NCI-H82 (cell line): ENCODE measurements at regions not wholly inside any gene's neighbourhood (a gene's known extent, or its start where the extent isn't known, plus 50 kb on each side); places are given as distances from the start of the nearest gene placed in this dataset.

Experiments used
- DNase-seq: peaks from one replicate; lab custom pipeline; 2025; lab: John Stamatoyannopoulos, UW

DNA sequence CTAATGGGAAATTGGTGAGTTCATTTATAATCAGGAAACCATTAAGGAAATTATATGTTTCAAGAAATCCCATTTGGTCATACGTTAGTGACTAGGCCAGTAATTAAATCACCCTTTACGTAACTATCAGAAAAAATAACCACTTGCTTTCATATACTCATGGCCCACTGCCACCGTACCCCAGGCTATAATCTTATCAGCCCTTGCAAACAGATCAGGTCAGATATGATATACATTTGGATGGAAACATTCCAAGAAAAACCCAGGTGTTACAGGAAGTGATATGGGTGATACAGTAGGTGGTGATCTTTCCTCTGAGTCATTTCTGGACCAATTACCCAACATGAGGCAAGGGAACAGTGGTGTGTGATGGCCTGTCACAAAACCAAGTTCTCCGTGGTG lies 481.0 kb upstream of the SEMA3A start:
- DNase-seq: no peak

DNA sequence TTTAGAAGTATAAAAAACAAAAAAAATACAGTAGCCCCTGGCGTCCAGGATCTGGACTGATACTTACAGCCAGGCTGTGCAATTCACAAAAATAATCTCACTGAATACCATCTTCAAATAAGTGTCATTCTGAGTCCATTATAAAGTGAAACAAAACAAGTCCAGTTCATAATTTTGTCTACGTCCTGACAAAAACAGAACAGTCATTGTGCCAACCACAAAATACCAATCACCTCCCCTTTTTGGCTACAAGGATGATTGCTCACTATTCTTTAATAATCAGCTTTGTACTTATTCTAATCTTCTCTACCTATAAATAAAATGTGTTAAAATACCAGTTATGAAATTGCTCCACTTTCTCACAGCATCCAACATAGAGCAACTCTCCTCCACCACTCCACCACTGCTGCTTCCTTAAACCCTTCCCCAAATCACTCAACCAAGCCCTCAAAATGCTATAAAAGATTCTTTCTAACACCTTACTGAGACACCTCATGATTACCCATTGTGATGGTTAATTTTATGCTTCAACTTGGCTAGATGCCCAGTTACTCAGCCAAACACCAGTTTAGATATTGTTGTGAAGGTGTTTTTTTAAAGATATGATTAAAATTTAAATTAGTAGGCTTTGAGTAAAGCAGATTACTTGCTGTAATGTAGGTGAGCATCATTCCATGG lies 479.8 kb upstream of the SEMA3A start:
- DNase-seq: peak; percentile 8

DNA sequence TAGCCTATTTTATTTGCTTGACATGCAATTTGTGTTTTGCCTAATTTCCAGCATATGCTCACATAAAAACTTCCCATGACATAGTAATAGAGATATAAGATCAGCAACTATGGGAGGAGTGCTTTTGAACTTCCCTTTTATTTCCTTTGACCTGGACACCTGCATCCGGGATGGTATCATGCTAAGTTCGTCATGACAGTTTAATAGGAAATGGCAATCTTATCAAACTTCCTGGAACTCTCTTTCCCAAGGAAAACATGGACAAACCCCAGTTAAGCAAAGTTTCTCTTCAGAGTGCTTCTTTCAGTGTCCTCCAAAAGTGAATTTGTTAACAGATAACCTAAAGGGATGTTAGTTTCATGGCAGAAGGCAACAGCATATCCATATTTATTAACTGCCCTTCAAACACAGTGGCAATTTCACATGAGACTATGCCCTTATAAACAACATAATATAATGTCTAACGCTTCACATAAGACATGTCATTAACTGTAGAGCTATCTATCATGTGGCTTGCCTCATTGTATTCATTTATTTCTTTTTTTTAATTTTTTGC lies 474.7 kb upstream of the SEMA3A start:
- no peak for DNase-seq

DNA sequence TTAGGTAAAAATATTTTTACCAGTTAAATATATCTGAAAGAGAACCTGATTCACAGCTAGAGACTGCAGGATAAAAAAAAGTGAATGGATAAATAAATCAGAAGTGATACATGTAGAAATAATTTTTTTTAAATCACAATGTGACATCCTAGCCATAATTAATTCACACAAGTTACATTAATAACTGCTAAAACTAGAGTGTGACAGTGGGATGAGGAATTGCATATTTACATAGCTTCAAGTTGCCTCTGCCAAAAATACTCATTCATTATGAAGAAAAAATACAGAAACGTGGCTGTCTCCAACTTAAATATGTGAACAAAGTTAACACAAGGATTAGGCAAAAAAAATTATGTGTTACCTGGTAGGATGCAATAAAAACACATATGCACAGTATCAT lies 473.5 kb upstream of the SEMA3A start:
- DNase-seq: no peak

DNA sequence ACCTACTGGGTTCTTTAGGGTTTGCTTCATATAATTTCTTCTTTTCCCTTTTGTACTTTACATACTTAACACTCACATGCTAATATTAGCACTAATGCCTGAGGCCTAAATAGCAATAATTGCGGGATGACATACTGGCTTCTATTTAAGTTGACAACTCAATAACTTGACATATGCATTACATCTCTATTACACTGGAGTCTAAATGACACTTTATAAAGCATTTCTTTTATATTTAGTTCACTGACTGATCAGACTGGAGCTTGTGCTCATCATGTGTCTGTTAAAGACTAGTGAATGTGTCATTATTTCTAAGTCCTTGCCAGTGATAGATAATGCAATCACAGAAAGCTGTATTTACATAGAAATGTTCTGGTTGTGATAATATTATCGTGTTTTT lies 472.1 kb upstream of the SEMA3A start:
- DNase-seq: no peak

DNA sequence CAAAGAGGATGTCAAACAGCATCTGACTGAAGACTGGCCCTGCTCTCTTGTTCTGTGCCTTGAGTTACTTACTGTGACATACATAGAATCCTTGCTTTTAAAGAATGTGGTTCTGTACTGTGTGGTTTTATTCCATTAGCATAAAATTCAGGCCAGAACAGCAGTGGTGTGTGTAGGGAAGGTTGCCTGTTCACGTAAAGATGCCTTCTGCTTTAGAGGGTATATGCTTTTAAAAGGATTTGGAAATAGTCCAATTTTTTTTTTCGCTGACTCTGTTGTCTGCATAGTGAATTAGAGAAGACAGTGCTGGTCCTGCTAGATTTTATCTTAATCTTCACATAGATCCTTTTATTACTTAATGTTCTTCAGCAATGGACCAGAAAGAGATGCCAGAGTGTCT lies 470.8 kb upstream of the SEMA3A start:
- peak; percentile 68 for DNase-seq

DNA sequence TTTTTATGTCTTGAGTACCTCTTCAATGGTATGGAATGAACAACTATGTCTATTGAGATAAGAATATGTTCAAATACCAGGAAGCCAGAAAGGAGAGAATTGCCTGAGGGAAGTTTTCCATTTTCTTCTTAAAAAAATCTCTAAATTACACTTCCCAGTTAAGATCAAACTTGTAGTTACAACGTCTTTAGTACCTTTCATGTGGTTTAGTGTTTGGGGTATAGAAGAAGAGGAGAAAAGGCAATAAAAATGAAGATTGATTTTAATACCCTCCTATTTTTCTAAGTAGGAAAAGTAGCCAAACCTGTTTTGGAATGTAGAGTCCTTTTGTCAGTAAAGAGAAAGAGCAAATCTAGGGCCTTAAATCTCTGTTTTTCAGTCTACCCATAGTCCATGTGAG lies 470.0 kb upstream of the SEMA3A start:
- DNase-seq: no peak

DNA sequence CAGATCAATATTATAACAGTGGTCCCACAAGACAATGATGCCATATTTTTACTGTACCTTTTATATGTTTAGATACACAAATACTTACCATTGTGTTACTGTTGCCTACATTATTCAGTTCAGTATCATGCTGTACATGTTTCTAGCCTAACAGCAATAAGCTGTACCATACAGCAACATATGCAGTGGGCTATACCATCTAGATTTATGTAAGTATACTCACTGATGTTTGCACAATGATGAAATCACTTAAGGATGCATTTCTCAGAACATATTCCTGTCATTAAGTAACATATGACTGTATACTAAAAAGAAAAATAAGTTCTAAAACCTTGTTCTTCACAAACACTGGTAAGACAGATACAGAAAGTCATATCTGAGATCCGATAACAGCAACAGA lies 468.6 kb upstream of the SEMA3A start:
- DNase-seq: no peak

DNA sequence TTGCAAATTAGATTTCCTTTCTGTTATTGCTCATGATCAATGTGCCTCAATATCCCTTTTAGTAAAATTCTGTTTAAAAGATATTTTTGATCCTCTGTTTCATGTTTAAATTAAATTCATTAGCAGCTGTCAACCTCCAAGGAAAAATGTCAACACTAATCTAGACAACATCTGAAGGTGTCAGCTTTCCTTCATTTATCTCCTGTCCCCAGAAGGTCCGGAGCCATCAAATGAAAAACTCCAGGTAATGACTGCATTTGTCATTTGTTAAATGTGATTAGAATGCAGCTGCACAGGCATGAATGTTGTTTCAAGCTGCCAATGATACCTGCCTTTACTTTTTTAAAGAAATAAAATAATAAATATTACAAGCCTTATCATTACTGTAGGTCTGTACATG lies 463.7 kb upstream of the SEMA3A start:
- peak; percentile 33 for DNase-seq

DNA sequence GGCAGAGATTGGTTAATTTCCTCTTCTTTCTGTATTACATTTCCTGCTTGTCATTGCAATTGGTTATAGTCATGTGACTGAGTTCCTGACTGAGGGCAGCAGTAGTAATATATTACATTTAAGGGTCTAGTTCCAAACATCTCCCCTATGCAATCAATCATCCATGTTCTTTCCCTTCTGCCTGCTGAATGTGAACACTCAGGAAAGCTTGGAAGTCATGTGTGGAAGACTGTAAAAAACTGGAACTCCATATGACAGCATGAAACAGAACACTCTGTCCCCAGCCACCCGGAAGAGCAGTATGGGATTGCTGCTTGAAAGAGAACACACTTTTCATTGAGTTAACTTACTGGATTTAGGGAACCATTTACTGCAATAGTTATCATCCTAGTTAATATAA lies 459.7 kb upstream of the SEMA3A start:
- DNase-seq: no peak

DNA sequence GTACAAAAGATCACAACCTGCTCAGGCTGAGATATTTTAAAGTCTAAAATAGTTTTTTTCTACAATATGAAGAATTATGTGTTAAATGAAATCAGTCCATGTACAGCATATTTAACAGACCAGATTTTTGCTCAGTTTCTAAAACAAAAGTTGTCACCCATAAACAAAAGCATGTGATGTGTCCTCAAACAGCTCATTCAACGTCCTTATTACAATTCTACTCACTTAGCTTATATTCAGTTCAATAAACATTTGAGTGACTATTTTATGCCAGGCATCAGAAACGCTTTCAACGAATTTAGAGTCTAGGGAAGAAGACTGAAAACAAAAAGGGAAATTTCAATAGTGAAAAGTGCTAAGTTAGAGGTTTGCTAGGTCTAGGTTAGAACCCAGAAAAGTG lies 457.3 kb upstream of the SEMA3A start:
- DNase-seq: no peak

DNA sequence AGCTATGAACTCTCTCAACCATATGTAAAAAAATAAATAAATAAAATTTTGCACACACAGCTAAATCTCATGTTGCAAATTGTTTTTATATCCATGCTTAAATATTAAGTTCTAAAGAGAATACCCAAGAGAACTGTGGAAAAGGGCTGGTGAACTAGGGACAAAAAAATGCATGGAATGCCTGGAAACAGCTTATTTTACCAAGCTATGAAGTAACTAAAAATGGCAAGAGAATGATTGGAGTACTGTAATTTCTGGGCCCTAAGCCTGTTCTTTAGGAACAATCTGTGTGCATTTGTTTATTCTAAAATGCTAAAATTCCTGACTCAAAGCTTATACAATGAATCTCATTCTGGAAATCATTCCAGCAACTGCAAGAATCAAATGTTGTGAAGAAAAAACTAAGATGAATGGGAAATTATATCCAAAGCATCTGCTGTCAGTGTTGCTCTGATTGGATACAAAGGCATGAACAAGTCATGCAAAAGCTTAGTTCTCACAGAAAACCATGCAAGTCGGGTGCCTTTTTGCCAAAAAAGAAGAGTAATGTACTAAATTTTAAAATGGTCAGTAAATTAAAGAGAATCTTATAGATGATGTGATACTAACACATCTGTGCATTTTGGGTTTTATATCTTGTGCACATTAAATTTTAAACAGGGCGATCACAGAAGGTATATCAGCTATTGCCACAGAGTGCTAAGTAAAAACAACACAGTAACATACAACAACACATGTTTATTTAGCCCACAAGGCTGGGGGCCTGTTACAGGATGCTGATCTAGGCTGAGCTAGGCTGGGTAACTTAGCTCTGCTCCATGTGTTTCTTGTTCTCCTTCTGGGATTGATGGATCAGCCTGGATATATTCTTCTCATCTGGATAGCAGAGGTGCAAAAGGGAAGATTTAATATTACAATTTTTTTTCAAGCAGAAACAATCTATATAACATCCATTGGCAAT lies 453.5 kb upstream of the SEMA3A start:
- no peak for DNase-seq

DNA sequence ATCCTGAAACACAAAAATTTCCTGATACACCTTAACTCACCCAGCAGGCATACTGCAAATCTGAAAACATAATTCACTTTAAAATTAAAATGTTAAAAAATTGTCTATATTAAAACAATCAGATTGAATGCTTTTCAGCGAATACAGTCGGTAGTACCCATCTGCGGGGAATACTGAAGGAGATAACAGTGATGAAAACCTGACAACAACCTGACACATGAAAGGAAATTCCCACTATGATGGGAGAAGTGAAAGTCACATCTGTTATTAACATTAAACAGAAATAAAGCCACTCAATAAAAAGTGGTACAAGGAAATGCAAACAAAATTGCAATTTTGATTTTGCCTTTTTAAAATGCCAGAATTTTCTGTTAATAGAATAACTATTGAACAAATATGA lies 448.0 kb upstream of the SEMA3A start:
- DNase-seq: no peak

DNA sequence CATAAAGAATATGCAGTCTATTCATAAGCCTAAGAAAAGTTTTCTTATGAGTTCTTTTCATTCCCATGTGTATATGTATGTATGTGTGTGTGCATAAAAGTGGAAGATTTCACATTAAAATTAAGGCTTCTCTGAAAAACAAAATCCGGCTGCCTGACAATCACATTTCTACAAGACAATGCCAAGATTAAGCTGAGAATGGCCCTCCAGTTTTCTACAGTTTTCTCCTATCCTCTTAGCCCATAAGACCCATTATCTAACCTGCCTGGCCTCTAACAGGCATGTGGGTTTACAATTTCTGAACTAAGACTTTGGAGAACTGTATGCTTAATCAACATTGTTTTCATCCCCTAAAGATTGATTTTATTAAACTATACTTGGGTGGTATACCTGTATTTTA lies 446.0 kb upstream of the SEMA3A start:
- DNase-seq: peak; percentile 12

DNA sequence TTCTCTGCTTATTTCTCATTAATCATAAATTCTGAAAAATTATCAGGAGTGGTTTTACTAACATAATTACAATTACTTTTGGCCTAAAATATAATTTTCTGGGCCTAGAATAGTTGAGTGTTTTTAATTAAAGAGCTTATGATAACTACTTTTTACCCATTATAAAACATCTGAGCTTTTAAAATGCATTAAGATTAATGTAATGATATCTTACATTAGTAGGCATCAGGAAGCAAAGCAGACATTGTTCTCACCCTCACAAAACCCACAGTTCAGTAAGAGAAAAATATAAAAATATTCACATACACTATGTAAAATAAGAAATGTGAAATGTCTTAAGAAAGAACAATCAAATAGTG lies 443.7 kb upstream of the SEMA3A start:
- DNase-seq: no peak

DNA sequence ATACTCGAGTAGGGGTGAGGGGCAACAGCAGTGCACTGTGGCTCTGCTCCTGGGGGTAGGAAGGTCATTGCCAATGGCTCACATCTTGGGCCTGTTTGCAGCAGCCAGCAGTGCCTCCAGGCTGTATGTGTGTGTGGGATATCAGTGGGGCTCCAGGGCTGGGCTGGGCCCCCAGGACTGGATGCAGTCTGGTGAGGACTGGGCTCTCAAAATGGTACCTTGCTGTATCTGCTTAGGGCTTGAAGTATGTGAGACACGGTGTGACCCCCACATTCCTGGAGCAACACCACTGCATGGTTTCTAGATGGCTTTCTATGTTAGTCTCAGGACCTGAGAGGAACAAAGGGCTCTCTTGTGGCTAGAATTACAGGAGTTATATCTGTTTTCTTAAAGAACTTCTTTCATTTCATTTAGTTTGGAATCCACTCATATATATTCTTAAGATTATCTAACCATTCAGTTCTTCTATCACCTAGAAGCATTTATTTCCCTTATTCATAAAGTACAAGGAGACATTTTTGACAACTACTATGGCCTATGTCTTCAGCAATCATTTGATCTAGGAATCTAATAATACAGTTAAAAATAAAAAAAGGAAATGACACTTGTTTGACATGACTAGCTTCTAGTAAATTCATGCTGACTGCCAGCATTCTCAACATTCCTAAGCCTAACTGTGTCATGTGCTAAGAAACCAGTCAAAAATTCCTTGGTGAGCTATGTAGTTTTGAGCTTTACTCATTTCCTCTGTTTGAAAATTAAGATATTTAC lies 443.2 kb upstream of the SEMA3A start:
- DNase-seq: no peak

DNA sequence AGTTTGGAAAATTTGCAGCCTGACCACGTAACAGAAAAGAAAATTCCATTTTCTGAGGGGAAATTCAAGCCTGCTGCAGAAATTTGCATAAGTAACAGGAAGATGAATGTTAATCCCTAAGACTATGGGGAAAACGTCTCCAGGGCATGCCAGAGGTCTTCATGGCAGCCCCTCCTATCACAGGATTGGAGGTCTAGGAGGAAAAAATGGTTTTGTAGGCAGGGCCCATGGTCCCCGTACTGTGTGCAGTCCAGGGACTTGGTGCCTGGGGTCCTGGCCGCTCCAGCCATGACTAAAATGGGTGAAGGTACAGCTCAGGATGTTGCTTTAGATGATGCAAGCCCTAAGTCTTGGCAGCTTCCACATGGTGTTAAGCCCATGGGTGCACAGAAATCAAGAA lies 437.3 kb upstream of the SEMA3A start:
- DNase-seq: no peak

DNA sequence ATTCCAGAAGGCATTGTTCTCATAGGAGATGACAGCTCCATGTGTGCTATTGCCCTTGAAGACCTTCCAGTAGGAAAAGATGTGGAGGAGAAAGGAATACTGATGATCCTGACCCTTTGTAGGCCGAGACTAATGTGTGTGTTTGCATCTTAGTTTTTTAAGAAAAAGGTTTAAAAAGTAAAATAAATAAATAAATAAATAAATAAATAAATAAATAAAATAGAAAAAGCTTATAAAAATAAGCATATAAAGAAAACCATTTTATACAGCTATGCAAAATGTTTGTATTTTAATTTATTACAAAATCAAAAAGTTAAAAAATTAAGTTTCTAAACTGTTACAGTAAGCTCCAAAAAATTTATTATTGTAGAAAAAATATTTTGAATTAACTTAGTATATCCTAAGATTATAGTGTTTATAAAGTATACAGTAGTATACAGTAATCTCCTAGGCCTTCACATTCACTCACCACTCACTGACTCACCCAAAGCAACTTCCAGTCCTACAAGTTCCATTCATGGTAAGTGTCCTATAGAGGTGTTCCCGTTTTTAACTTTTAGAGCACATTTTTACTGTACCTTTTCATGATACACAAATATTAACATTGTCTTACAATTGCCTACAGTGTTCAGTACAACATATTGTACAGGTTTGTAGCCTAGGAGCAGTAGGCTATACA lies 435.2 kb upstream of the SEMA3A start:
- DNase-seq: no peak

DNA sequence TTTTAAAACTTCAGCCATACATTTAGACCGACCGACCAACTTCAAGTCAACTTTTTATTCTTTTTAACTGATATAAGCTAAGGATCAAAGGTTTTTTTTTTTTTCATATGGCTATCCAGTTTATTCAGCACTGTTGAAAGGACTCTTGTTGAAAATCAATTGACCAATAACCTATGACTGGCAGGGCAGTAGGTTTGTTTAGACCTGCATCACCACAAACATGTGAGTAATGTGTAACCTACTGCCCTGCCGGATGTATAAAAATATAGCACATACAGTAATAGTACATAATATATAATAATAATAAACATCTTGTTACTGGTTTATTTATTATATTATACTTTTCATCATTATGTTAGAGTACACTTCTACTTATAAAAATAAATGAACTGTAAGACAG lies 434.6 kb upstream of the SEMA3A start:
- DNase-seq: no peak

DNA sequence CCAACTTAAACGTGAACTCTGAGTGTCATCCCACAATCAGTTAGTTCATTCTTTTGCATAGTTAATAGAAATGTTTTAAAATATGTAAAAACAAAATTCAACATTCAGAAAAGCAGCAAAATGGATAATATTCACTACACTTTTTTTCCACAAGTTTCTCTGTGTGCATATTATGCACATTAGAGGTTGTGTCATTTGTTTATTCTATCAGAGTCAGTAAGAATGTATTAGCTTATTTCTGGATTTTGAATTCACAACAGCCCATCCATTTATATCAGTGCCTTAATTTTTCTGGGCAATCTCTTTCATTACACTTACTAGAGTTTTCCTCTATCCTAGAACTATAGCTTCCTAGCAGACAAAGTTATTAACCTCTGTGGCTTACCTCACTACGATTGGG lies 432.7 kb upstream of the SEMA3A start:
- DNase-seq: no peak

DNA sequence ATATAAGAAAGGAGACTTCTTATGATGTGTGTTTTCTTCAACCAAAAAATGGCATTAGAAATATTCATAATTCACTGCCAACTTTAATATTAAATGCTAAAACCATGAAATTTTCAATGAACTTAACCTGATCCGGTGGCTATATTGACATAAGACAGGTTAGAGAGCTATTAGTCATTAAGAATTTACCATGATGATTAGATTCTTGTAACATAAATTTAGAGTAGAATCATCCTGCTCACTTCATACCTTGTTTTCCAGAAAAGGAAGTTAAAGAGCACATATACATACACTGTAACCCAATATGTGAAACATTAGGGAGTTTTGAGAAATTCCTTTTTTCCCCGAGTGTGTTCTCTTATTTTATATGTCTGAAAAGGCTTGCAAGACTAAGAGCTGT lies 430.3 kb upstream of the SEMA3A start:
- no peak for DNase-seq

DNA sequence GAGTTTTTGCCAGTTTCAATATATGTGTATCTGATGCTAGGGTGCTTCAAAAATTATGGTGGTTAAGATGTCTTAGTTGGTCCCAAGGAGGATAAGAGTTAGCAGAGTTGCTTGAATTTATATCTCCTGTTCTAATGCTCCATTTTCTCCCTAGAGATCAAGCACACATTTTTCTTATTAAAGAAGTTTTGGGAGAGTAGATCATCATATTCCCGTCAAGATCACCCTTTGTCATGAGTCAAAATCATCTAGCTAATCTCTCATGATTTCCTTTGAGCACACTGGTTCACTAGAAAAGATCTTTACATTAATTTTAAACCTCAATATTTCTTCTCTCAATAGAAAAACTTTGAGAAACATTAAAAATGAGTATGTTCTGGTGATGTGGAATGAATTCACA lies 429.9 kb upstream of the SEMA3A start:
- DNase-seq: no peak
